ENCODE measurements at regions not wholly inside any gene's neighbourhood (a gene's known extent, or its start where the extent isn't known, plus 50 kb on each side); places are given as distances from the start of the nearest gene placed in this dataset.
"Not testable (repeated sequence)": the region's sequence is repeated elsewhere in the genome, so short reads cannot be mapped to it uniquely, and the experiment has no call there.

DNA sequence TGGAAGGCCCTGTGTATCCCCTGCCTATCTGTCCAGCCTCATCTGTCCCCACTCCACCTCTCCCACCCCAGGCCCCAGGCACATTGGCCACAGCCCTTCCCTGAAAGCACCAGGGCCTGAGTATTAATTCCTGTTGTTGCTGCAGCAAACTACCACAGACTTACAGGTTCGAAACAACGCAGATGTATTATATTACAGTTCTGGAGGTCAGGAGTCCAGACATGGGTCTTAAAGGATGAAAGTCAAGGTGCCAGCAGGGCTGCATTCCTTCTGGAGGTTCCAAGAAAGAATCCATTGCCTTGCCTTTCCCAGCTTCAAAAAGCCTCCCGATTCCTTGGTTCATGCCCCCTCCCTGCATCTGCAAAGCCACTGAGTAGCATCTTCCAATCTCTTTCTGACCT, 78.7 kb upstream of the LAPTM4A start:
- DNase-seq, result no peak

DNA sequence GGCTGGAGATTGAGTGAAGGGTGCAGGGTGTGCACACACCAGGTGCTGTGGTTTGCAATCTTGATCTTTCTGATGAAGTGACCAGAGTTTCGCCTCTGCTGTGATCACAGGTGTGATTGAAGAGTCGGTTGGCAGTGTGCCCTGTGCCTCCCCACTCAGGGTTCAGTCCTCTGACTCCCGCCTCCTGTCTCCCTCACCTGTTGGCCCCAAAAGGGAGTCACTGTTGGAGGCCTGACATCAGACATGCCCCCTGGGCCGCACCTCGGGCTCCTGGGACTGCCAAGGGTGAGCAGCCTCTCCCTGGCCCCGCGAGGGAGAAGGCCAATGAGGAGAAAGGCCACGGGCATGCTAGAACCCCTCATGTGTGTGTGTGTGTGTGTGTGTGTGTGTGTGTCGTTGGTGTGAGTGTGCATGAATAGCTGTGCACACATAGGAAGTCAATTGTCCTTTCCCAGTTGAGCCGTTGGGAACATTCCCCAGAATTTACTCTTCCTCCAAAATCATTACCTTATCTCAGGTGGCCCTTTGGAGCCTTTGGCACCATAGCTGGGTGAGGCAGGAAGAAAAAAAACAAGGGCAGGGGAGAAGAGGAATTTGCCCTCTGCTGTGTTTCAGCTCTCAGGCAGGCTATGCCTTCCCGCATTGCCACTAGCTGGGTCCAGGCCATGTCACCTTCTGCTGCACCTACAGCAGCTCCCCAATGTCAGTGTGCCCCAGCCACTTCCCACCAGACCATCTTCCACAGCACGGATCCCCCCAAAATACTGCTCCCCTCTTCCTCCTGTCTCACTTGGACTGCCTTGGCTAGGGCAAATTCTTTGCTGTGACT, 78.1 kb upstream of the LAPTM4A start:
- peak; percentile 40 for DNase-seq

DNA sequence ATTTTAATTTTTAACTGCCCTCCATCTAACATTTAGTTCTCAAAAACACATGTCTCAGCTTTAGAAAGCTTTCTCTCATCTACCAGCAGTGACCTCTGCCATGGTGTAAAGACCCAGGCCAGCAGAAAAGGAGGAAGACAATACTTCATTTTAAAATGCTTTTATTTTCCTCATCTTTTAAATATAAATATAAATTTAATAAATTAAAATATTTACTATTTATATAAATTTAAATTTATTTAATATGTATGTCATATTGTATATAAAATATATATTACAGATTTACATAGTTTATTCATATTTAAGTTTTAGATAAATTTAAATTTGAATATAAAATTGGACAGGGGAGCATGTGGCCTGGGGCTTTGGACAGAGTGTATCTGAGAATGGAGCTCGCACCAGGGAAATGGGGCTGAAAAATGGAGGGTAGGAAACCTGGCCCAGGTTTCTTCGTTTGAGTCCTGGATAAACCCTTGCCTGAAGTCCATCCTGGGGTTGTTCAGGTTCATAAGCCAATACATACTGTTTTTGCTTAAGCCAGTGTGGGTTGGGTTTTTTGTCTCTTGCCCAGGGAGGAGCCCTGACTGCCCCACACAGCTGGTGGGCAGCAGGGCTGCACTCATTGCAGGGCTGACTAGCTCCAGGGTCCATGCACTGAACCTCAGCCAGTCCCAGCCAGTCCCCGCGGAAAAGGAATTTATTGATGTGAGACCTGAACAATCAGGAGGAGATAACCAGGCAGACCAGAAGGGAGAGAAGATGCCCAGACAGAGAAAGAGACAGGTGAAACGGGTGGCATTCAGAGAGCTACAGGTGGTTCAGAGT, 77.3 kb upstream of the LAPTM4A start:
- DNase-seq, result no peak

DNA sequence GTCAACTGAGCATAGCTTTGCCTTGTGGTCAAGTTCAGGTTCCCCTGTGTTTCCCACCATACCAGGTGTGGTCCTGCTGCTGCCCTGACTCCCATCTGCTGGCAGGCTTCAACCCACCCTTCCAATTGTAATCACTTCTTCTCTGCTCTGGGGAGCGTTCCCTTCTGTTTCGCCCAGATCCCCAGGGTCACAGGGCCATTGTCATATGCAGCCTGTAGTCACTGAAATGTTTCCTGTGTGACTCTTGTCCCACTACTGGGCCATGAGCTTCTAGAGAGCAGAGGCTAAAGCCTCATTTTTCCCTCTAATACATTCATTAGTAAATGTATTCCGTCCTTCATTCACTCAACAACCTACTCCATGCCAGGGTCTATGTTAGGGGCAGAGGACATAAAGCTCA, 75.0 kb upstream of the LAPTM4A start:
- DNase-seq, result no peak

DNA sequence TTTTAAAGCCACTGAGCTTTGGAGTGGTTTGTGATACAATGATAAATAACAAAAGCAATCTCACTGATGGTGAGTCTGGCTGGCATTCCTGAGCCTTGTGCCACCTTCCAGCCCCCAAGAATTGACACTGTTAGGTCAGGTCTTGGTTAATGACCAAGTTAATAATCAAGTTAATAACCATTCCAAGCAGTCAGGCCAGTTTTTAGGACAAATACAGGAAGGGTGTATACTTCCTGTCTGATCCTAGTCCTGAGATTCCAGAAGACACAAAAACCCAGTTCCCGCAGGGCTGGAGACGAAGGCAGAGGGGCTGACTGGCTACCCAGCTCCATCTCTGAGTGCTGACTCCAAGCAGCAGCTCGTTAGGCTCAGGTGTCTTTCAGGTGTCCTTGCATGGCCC, 74.6 kb upstream of the LAPTM4A start:
- no peak for DNase-seq

DNA sequence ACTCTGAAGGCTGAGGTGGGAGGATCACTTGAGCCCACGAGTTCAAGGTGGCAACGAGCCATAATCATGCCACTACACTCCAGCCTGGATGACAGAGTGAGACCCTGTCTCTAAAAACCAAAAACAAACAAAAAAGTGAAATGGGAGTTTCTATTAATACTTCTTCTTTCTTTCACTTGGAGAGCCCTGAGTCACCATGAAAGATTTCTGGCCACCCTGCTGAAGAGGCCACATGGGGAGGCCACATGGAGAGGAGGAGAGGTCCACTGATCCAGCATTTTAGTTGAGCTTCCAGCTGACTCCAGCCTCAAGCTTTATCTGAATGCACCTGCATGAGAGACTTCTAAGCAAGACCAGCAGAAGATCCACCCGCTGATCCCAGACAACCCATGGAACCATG, 74.2 kb upstream of the LAPTM4A start:
- DNase-seq, result no peak

DNA sequence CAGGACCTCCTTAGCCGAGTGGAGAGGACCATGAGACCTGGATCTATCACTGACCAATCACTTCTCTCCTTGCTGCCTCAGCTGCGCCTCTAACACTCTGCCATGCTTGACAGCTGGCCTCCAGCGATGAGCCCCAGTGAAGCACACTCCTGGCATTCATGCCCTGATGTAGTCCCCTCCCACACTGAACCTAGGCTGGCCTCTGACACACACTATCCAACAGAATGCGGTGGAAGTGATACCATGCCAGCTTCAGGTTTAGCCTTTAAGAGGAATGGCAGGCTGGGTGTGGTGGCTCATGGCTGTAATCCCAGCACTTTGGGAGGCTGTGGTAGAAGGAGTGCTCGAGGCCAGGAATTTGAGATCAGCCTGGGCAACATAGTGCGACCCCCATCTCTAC, 73.7 kb upstream of the LAPTM4A start:
- DNase-seq, result no peak

DNA sequence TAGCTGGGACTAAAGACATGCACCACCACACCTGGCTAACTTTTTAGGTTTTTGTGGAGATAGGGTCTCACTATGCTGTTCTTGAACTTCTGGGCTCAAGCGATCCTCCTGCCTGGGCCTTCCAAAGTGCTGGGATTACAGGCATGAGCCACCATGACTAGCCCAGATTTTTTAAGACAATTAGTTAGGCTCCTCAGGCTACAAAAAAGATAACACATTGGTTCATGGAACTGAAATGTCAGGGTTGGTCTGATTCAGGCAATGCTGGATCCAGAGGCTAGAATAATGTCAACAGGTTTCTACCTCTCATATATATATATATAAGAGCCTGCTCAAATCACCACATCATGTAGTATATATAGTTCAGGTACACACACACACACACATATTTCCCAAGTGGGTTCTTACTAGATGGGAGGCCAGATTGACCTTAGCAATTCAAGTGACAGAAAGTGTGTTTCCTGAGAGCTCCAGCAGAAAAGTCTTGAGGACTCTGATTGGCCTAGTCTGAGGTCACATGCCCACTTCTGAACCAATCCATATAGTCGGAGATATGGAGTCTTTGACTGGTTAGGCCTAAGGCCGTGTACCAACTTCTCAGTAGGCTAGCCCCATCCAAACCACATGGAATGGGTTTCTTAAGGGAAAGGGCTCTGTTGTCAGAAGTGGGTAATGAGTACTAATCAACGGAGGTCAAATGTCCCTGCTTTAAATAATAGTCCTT, 72.6 kb upstream of the LAPTM4A start:
- no peak for DNase-seq

DNA sequence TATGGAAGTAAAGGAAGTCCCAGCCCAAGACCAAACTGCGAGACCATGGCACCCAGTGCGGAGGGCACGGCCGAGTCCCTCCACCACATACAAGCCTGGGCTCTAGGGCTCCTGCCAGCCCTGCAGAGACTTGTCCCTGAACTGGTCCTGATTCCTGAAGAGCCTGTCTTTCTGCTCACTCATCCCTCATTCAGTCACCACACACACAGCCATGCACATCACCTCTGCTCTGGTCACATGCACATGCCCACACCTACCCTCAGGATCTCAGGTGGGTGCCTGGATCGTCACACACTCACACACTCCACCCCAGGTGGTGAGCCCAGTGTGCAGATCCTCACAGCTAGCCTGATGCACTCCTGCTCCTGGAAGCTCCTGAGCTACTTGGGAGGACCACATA, 71.4 kb upstream of the LAPTM4A start:
- DNase-seq, result no peak

DNA sequence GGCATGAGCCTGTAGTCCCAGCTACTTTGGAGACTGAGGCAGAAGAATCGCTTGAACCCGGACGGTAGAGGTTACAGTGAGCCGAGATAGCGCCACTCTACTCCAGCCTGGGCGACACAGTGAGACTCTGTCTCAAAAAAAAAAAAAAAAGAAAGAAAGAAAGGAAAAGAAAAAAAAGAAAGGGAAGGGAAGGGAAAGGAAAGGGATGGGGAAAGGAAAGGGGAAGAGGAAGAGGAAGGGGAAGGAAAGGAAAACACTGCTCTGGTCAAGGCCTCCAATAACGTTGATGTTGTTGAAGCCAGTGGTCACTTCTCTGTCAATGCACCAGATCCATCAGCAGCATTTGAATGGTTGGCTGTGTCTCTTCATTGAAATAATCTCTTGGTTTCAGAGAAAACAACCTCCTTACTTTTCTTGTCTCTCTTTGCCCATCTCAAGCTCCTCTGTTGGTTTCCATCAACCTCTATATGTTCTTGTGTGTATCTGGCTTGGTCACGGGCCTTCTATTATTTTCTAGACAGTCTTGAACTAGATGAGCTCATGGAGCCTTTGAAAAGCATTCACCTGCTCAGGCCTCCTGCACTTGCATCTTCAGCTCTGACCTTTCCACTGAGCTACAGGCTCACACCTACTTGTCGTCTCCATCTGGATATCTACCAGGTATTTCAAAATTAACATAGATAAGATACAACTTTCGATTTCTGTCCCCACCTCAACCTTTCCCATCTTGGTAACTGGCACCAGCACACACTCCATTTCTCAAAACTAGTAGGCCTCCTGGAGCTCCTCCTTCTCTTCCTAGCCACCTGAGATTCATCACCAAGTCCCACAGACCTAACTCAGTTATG, 69.4 kb upstream of the LAPTM4A start:
- DNase-seq, result no peak

DNA sequence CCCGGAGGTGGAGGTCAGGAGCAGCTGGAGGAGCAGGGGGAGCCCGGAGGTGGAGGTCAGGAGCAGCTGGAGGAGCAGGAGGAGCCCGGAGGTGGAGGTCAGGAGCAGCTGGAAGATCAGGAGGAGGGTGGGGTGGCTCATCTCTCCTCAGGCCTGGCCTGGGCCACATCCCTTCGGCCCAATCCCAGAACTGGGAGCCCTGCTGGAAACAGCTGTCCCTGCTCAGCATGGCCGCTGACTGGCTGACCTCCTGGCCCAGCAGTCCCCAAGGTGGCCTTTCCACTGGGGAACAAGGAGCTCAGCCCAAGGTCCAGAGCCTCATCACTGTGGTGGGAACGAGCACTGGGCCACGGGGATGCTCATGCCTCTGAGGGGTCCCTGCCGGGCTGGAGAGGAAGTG, 66.6 kb upstream of the LAPTM4A start:
- no peak for DNase-seq

DNA sequence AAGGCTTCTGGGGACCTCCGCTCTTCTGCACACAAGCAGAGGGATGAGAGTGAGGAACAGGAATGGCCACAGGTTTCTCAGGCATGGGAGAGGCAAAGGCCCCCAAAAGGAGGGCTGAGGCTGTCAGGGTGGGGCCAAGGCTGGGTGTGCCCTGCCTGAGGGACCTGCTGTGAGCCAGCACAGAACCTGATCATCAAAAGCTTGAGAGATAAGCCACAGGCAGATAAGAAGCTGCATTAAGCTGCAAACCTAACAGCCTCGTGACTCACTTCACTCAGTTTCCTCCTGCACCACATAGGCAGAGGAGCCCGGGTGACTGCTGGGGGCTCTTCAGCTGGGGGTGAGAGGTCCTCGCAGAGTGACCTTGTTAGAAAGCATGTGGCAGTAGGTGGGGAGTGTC, 64.5 kb upstream of the LAPTM4A start:
- DNase-seq, result no peak

DNA sequence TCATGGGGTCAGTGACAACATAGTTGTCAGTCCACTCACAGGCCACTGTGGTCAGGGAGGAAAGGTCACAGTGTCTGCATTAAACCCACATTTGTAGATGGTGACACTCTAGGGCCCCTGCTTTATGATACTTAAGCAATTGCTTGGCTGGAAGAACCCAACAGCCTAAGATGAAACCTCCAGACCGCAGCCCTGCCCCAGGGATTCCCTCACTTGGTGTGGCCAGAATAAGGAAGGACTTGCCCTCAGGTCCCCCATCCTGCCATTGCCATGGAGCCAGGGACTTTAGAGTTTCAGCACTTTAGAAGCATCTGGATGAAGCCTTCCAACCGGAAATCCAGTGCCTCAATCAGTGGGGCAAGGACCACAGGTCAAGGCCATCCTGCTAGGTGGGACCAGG, 63.9 kb upstream of the LAPTM4A start:
- DNase-seq, result no peak

DNA sequence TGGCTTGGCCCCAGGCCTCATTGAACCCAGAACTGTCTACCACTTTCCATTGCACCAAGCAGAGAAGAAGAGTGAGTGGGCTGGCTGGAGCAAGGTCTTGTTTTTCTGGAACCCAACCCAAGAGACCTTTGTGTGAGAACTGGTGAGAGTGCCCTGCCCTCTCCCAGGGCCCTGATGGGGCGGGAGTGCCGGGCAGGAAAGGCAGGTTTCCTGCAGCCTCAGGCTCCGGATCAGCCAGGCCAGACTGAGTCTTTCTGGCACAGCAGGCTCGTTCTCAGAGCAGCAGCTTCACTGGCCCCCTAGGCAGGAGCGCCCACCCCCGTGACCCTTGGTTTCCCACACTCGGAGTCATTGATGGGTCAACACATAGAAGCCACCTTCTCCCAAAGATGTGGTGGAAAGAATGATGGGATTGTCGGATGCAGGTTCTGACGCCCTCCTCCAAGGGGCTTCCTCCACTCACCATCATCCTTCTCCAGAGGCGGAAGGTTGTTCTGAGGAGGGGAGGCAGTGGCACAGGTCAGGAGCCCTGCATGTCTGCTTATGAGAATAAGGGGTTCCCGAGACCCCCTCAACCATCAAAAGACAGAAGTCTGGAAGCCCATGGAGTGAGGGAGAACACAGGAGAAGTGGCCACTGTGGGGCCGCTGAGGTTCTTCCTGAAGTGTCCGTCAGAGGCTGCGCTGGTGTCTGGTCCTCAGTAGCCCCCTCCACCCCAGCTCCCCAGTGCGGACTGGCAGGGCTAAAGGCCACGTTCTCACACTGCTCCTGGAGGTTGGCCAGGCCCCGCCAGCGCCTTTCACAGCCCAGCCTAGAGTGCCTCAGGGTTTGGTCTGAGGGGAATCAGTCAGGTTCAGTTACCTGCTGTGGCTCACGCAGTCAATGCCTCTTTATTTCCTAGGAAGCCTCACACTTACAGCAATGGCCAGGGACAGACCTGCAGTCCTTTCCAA, 62.8 kb upstream of the LAPTM4A start:
- no peak for DNase-seq

DNA sequence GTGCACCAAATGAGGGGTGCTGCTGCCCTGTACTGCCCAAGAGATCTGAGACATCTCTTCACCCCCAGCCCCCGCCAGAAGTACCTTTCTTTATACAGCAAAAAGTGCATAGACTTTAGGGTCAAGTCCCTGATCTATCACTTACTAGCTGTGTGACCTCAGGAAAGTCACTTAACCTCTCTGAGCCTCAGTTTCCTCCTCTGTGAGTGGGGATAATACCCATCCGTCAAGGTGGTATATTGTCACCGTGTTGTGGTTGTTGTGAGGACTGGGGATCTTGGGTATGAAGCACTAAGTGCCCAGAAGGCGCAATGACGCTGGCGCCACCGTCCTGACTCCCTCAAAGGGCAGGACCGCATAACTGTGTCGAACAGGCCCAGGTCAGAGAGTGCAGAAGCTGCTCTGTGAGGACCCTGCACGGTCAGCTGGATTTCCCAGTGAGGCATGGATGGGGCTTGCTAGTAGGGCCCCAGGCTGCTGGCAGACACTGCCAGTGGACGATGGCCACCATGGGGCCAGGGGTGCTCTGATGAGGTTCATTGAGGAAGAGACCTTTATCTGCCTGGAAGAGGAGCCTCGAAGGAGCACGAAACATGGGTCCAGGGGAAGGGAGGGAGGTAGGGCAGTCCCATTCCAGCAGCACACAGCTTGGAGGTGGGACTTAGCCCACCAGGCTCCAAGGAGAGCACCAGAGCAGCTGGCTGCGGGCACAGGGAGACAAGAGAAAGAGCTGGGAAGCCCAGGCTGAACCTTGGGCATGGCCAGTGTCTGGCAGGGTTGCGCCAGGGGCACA, 61.8 kb upstream of the LAPTM4A start:
- no peak for DNase-seq

DNA sequence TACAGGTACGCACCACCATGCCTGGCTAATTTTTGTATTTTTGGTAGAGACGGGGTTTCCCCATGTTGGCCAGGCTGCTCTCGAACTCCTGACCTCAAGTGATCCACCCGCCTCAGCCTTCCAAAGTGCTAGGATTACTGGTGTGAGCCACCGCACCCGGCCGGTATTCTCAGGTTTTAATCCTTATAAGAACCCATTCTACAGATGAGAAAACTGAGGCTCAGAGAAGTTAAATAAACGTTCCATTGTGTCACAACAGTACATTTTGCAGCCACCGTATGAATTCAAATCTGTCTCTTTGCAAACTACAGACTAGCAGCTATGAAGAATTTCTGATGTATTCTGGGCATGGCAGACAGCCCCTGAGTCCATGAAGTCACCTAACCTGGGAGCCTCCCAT, 60.9 kb upstream of the LAPTM4A start:
- DNase-seq, result not testable (repeated sequence)

DNA sequence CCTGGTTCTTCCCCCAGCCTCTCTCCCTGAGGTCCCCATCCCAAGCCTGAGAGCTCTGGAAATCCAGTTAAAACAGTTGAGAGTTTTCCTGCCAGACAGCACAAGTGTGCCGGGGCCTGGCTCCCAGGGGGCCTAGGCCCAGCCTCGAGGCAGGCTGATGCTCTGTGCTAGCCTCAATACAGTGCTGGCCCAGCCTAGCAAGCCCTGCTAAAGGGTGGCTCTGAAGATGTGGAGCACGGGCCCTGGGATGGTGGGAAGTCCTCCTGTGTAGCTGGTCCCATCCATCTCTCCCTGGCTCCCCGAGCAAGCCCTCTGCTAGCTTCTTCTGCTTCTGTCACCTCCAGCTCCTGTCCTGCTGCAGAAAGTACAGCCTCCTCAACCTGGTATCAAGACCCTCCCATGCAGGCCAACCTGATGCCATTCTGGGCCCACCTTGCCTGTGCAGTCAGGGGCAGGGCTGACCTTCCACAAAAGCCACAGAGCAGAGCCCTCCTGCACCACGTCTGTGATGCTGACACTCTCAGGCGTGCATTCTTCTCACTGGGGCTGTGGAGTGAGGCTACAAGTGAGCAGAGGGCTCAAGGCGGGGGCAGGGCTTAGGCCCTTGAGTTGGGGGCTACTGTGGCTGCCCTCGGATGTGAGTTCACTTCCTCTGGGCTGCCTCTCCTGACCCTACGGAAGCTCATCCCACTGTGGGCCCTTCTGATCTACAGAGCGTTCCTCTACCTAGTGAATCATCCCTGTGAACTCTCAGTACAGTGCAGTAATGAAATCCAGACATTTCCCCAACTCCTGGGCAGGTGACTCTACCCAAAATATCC, 60.1 kb upstream of the LAPTM4A start:
- DNase-seq, result no peak

DNA sequence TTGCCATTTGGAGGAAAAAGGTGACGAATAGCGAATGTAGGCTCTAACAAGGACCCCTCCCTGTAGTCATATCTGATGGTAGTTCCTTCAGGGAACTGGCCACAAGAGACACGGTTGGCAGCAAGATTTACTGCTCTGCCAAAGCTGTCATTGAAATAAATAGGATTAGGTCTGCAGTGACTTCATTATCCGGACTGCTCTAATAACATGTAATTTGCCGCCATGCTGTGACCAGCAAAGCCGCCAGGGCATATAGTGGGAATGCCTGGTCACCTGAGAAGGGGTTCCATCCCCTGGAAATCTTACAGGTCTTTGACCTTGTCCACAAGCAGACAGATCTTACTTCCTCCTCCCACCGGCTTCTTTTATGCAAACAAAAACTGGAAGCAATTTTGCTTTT, 59.4 kb upstream of the LAPTM4A start:
- DNase-seq, result no peak

DNA sequence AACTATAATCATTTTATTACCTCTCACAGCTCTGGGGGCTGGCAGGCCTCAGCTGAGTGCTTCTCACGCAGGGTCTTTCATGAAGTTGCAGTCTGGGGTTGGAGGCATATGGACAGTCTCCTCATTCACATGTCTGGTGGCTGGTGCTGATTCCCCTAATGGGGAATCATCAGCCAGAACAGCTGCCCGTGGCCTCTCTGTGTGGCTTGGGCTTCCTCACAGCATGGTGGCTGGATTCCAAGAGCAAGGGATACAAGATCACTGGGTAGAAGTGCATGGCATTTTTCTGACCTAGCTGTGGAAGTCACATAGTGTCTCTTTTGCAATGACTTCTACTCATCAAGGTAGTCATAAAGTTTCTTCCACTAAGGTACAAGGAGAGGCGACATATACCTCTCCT, 59.0 kb upstream of the LAPTM4A start:
- DNase-seq, result no peak
